GM23338 (cell line): ENCODE measurements at regions not wholly inside any gene's neighbourhood (a gene's known extent, or its start where the extent isn't known, plus 50 kb on each side); places are given as distances from the start of the nearest gene placed in this dataset.

ENCODE experiments used
- ATAC-seq: fragments of 200-7000 bp; cut with Tn5 transposase; 3 replicates; pipeline ENCODE4 v1.9.1; 2020
- DNase-seq: peaks from one replicate; pipeline ENCODE4 v3.0.0-alpha.2; 2015; ENCODE audit warnings: low spot score
- H2AFZ ChIP-seq: fragments of 200-600 bp; sonication (generic); 2 replicates; pipeline ENCODE4 v1.8.0; 2016; ENCODE audit warnings: antibody characterized with exemption, mild to moderate bottlenecking, moderate library complexity
- H3F3A ChIP-seq: fragments of 200-600 bp; sonication (generic); replicated peaks from 2 replicates; pipeline ENCODE4 v1.8.0; 2017; ENCODE audit warnings: antibody characterized with exemption, mixed run types, low read depth
- H3K27ac ChIP-seq: fragments of 200-600 bp; sonication (generic); 2 replicates; pipeline ENCODE4 v1.6.1; 2016; ENCODE audit warnings: low read depth
- H3K27me3 ChIP-seq: fragments of 200-600 bp; sonication (generic); 2 replicates; pipeline ENCODE4 v1.8.0; 2016; ENCODE audit warnings: mild to moderate bottlenecking, mixed run types, moderate library complexity; ENCODE audit not compliant: insufficient read depth
- H3K36me3 ChIP-seq: fragments of 200-600 bp; sonication (generic); 2 replicates; pipeline ENCODE4 v1.8.0; 2016; ENCODE audit warnings: mild to moderate bottlenecking; ENCODE audit not compliant: insufficient read depth
- H3K4me1 ChIP-seq: fragments of 200-600 bp; sonication (generic); 2 replicates; pipeline ENCODE4 v1.8.0; 2016; ENCODE audit warnings: mild to moderate bottlenecking, moderate library complexity; ENCODE audit not compliant: insufficient read depth
- H3K4me2 ChIP-seq: fragments of 200-600 bp; sonication (generic); 2 replicates; pipeline ENCODE4 v1.7.1; 2017; ENCODE audit warnings: mixed run types
- H3K4me3 ChIP-seq: fragments of 200-600 bp; sonication (generic); 2 replicates; pipeline ENCODE4 v1.6.1; 2016; ENCODE audit warnings: mixed run types
- H3K79me2 ChIP-seq: fragments of 200-600 bp; sonication (generic); replicated peaks from 2 replicates; pipeline ENCODE4 v1.8.0; 2017; ENCODE audit warnings: mild to moderate bottlenecking; ENCODE audit not compliant: insufficient read depth
- H3K9me2 ChIP-seq: fragments of 200-600 bp; sonication (generic); 2 replicates; pipeline ENCODE4 v1.8.0; 2017; ENCODE audit not compliant: insufficient read depth
- H4K20me1 ChIP-seq: fragments of 200-600 bp; sonication (generic); replicated peaks from 2 replicates; pipeline ENCODE4 v1.8.0; 2017; ENCODE audit warnings: mild to moderate bottlenecking; ENCODE audit not compliant: insufficient read depth
- H3K27ac Mint-ChIP-seq: 2 replicates; pipeline ENCODE4 v1.8.0; 2020; ENCODE audit warnings: inconsistent platforms, mild to moderate bottlenecking, moderate library complexity, mixed read lengths
- H3K27me3 Mint-ChIP-seq: 3 replicates; pipeline ENCODE4 v1.8.0; 2022; ENCODE audit warnings: low read depth, mild to moderate bottlenecking, moderate library complexity, mixed read lengths, inconsistent platforms; ENCODE audit not compliant: insufficient read depth, poor library complexity
- H3K36me3 Mint-ChIP-seq: 3 replicates; pipeline ENCODE4 v1.8.0; 2021; ENCODE audit warnings: low read depth, mild to moderate bottlenecking, inconsistent platforms, moderate library complexity, mixed read lengths
- H3K4me1 Mint-ChIP-seq: 3 replicates; pipeline ENCODE4 v1.8.0; 2020; ENCODE audit warnings: mild to moderate bottlenecking, inconsistent platforms, mixed read lengths
- H3K4me3 Mint-ChIP-seq: 3 replicates; pipeline ENCODE4 v1.8.0; 2021; ENCODE audit warnings: moderate library complexity, mild to moderate bottlenecking, inconsistent platforms, mixed read lengths
- H3K9me3 Mint-ChIP-seq: 3 replicates; pipeline ENCODE4 v1.8.0; 2020; ENCODE audit warnings: moderate library complexity, mild to moderate bottlenecking, inconsistent platforms, mixed read lengths
- CREB1 ChIP-seq: fragments of 250-450 bp; sonication (Bioruptor Pico); IDR thresholded peaks from 2 replicates; pipeline ENCODE4 v1.5.0; 2020; ENCODE audit warnings: low read depth, mild to moderate bottlenecking, moderate library complexity
- CTCF ChIP-seq, 2 experiments: fragments of 200-600 bp in 1 of 2; sonication (generic) in 1 of 2; conservative IDR thresholded peaks; 2 replicates each; pipeline versions ENCODE4 v1.5.1 to v1.6.1; 2016 to 2017; ENCODE audit warnings: antibody characterized with exemption in 2 of 2, low read depth in 2 of 2, mild to moderate bottlenecking in 2 of 2, moderate library complexity in 1 of 2
- ETS1 ChIP-seq: IDR thresholded peaks from 2 replicates; pipeline ENCODE4 v1.6.1; 2016; ENCODE audit warnings: antibody characterized with exemption
- EZH2 ChIP-seq: fragments of 200-600 bp; sonication (generic); IDR thresholded peaks from one replicate; pipeline ENCODE4 v1.8.0; 2017; ENCODE audit warnings: antibody characterized with exemption, mild to moderate bottlenecking, low read depth; ENCODE audit not compliant: unreplicated experiment
- EZH2phosphoT487 ChIP-seq: fragments of 200-600 bp; sonication (generic); IDR thresholded peaks from one replicate; pipeline ENCODE4 v1.8.1; 2018; ENCODE audit warnings: antibody characterized with exemption; ENCODE audit not compliant: unreplicated experiment
- NANOG ChIP-seq: IDR thresholded peaks from 2 replicates; pipeline ENCODE4 v1.6.1; 2016; ENCODE audit warnings: antibody characterized with exemption, borderline replicate concordance
- POLR2AphosphoS5 ChIP-seq: IDR thresholded peaks from 2 replicates; pipeline ENCODE4 v1.6.1; 2016; ENCODE audit warnings: antibody characterized with exemption, low read depth
- STAT1 ChIP-seq: IDR thresholded peaks from one replicate; pipeline ENCODE4 v1.6.1; 2016; ENCODE audit warnings: antibody characterized with exemption; ENCODE audit not compliant: unreplicated experiment
- ZNF114 ChIP-seq: fragments of 250-450 bp; sonication (Bioruptor Pico); IDR thresholded peaks from 2 replicates; pipeline ENCODE4 v1.5.0; 2020; ENCODE audit warnings: mild to moderate bottlenecking, moderate library complexity
- ZNF331 ChIP-seq: fragments of 250-450 bp; sonication (Bioruptor Pico); IDR thresholded peaks from 2 replicates; pipeline ENCODE4 v1.5.0; 2020; ENCODE audit warnings: low read depth, mild to moderate bottlenecking, moderate library complexity
- ZNF462 ChIP-seq: fragments of 250-450 bp; sonication (Bioruptor Pico); IDR thresholded peaks from 2 replicates; pipeline ENCODE4 v1.5.0; 2020; ENCODE audit warnings: mild to moderate bottlenecking, moderate library complexity

- Mint-ChIP-seq H3K4me3 (no peak overlapping the region), H3K36me3 (no peaks in the 10 kb centered on the region), H3K27me3 (peaks cover 3% of the 10 kb centered on the region), H3K4me1 (no peaks in the 10 kb centered on the region), H3K27ac (no peak overlapping the region), H3K9me3 (peaks cover 3% of the 10 kb centered on the region; the same call in 1 of the 3 replicates)
- Histone ChIP-seq H3K4me2 (no peak overlapping the region), H3K27ac (no peak overlapping the region), H3K4me3 (no peak overlapping the region), H3K36me3 (no peaks in the 10 kb centered on the region), H3K9me2 (no peaks in the 10 kb centered on the region), H4K20me1 (no peaks in the 10 kb centered on the region), H3K79me2 (no peaks in the 10 kb centered on the region), H3K4me1 (no peaks in the 10 kb centered on the region), H3K27me3 (no peaks in the 10 kb centered on the region), H2AFZ (no peak overlapping the region), H3F3A (no peaks in the 10 kb centered on the region)
- no peak for ATAC-seq
- TF ChIP-seq CREB1 (CRISPR knock-in tag) (no peak), POLR2AphosphoS5 (no peak), EZH2 (no peak), STAT1 (no peak), ZNF462 (no peak), ZNF114 (CRISPR knock-in tag) (no peak), CTCF (conservative IDR thresholded peaks at IDR 0.05; ENCODE audit: low read depth in 2 of 2) (no peak), ZNF331 (CRISPR knock-in tag) (no peak), EZH2phosphoT487 (no peak), NANOG (no peak), ETS1 (no peak)
- no peak for DNase-seq
Measured at GRCh38 chrX:150160656-150161055, 202.5 kb upstream of the MAMLD1 start.
